Osteocyte (in vitro differentiated cells): ENCODE measurements at regions not wholly inside any gene's neighbourhood (a gene's known extent, or its start where the extent isn't known, plus 50 kb on each side); places are given as distances from the start of the nearest gene placed in this dataset.
A peak's percentile ranks its signal among the peaks of the same experiment; 100 is the strongest.

Experiments
- DNase-seq: peaks from one replicate; pipeline ENCODE4 v3.0.0; 2021; ENCODE audit warnings: mixed read lengths; ENCODE audit not compliant: unreplicated experiment; ENCODE audit errors: extremely low spot score
- H3K27ac Mint-ChIP-seq: one replicate; pipeline ENCODE4 v1.8.0; 2021; ENCODE audit warnings: mild to moderate bottlenecking, mixed read lengths; ENCODE audit not compliant: unreplicated experiment
- H3K27me3 Mint-ChIP-seq: one replicate; pipeline ENCODE4 v1.8.0; 2021; ENCODE audit warnings: mixed read lengths; ENCODE audit not compliant: unreplicated experiment
- H3K36me3 Mint-ChIP-seq: one replicate; pipeline ENCODE4 v1.8.0; 2021; ENCODE audit warnings: mixed read lengths; ENCODE audit not compliant: unreplicated experiment
- H3K4me1 Mint-ChIP-seq: one replicate; pipeline ENCODE4 v1.8.0; 2021; ENCODE audit warnings: mixed read lengths; ENCODE audit not compliant: unreplicated experiment
- H3K4me3 Mint-ChIP-seq: one replicate; pipeline ENCODE4 v1.8.0; 2021; ENCODE audit warnings: mild to moderate bottlenecking, moderate library complexity, mixed read lengths; ENCODE audit not compliant: unreplicated experiment
- H3K9me3 Mint-ChIP-seq: one replicate; pipeline ENCODE4 v1.8.0; 2021; ENCODE audit warnings: mixed read lengths; ENCODE audit not compliant: unreplicated experiment
- CTCF ChIP-seq: fragments of 200-600 bp; sonication (generic); IDR thresholded peaks from 2 replicates; pipeline ENCODE4 v1.5.0; 2021; ENCODE audit warnings: antibody characterized with exemption, mild to moderate bottlenecking, moderate library complexity

GRCh38 chr11:122241566-122241965 lies 125.6 kb upstream of the BLID start:
- no peak overlapping the region for H3K4me3 Mint-ChIP-seq
- TF ChIP-seq CTCF, result no peak
- H3K27me3 Mint-ChIP-seq, result peaks cover 3% of the 10 kb centered on the region
- peaks cover 6% of the 10 kb centered on the region for H3K9me3 Mint-ChIP-seq
- DNase-seq, result no peak
- no peaks in the 10 kb centered on the region for H3K4me1 Mint-ChIP-seq
- H3K27ac Mint-ChIP-seq, result no peak overlapping the region
- H3K36me3 Mint-ChIP-seq, result no peaks in the 10 kb centered on the region

- H3K9me3 Mint-ChIP-seq, result peaks cover 6% of the 10 kb centered on the region
- H3K27ac Mint-ChIP-seq, result no peak overlapping the region
- peaks cover 3% of the 10 kb centered on the region for H3K27me3 Mint-ChIP-seq
- H3K4me3 Mint-ChIP-seq, result no peak overlapping the region
- no peak for DNase-seq
- no peak for TF ChIP-seq CTCF
- peaks cover 1% of the 10 kb centered on the region for H3K4me1 Mint-ChIP-seq
- H3K36me3 Mint-ChIP-seq, result no peaks in the 10 kb centered on the region
Observed at GRCh38 chr11:122240638-122241037, 124.6 kb upstream of the BLID start.

GRCh38 chr11:122235615-122236014 lies 119.6 kb upstream of the BLID start:
- no peak for TF ChIP-seq CTCF
- Mint-ChIP-seq H3K9me3 (peaks cover 6% of the 10 kb centered on the region), H3K27me3 (peaks cover 3% of the 10 kb centered on the region), H3K4me1 (peaks cover 4% of the 10 kb centered on the region), H3K4me3 (no peak overlapping the region), H3K27ac (peak overlapping the region; percentile 11), H3K36me3 (no peaks in the 10 kb centered on the region)
- DNase-seq, result no peak

GRCh38 chr11:122234780-122235179 lies 118.8 kb upstream of the BLID start:
- H3K36me3 Mint-ChIP-seq, result no peaks in the 10 kb centered on the region
- no peak overlapping the region for H3K4me3 Mint-ChIP-seq
- TF ChIP-seq CTCF, result no peak
- H3K4me1 Mint-ChIP-seq, result peaks cover 4% of the 10 kb centered on the region
- peaks cover 6% of the 10 kb centered on the region for H3K9me3 Mint-ChIP-seq
- H3K27me3 Mint-ChIP-seq, result peaks cover 3% of the 10 kb centered on the region
- no peak overlapping the region for H3K27ac Mint-ChIP-seq
- DNase-seq, result no peak

- Mint-ChIP-seq H3K27ac (no peak overlapping the region), H3K4me1 (peaks cover 9% of the 10 kb centered on the region), H3K9me3 (peaks cover 6% of the 10 kb centered on the region), H3K27me3 (peaks cover 3% of the 10 kb centered on the region), H3K36me3 (no peaks in the 10 kb centered on the region), H3K4me3 (no peak overlapping the region)
- no peak for DNase-seq
- no peak for TF ChIP-seq CTCF
Observed at GRCh38 chr11:122234257-122234656, 118.2 kb upstream of the BLID start.
